Lower leg skin (tissue), 3 donors: ENCODE measurements at regions not wholly inside any gene's neighbourhood (a gene's known extent, or its start where the extent isn't known, plus 50 kb on each side); places are given as distances from the start of the nearest gene placed in this dataset.

ENCODE experiments used
- POLR2A ChIP-seq, 2 donors: fragments of 450-650 bp; IDR thresholded peaks; one replicate each; pipeline ENCODE4 v1.6.1; 2016 to 2017; ENCODE audit warnings: antibody characterized with exemption in 2 of 2, mild to moderate bottlenecking in 1 of 2, moderate library complexity in 1 of 2
- TF ChIP-seq, protein P1 (sequence below), 3 donors: fragments of 450-650 bp; IDR thresholded peaks; one replicate each; pipeline ENCODE4 v1.5.1; 2016; ENCODE audit warnings: antibody characterized with exemption in 3 of 3, mild to moderate bottlenecking in 3 of 3, moderate library complexity in 2 of 3

DNA sequence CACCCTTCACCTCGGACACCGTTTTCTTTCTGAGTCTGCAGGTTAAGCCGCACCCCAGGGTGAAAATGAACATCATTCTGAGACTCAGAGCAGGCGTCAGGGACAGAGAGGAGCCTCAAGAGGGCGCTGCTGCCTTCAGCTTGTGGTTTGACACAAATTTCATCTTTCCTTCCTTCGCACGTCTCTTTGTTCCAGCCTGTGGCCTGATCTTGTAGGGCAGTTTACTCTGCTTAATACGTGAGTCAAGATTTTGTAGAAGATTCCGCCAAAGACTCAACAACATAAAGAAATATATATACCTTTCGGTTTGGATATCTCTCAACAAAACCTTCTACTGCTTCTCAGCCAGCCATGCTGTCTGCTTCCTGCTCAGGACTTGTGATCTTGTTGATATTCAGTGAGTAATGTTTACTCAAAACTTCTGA is 329.3 kb upstream of the OR4E1 start:
- no peak for TF ChIP-seq POLR2A (IDR thresholded peaks at IDR 0.05)
- TF ChIP-seq, protein P1, sequence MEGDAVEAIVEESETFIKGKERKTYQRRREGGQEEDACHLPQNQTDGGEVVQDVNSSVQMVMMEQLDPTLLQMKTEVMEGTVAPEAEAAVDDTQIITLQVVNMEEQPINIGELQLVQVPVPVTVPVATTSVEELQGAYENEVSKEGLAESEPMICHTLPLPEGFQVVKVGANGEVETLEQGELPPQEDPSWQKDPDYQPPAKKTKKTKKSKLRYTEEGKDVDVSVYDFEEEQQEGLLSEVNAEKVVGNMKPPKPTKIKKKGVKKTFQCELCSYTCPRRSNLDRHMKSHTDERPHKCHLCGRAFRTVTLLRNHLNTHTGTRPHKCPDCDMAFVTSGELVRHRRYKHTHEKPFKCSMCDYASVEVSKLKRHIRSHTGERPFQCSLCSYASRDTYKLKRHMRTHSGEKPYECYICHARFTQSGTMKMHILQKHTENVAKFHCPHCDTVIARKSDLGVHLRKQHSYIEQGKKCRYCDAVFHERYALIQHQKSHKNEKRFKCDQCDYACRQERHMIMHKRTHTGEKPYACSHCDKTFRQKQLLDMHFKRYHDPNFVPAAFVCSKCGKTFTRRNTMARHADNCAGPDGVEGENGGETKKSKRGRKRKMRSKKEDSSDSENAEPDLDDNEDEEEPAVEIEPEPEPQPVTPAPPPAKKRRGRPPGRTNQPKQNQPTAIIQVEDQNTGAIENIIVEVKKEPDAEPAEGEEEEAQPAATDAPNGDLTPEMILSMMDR (IDR thresholded peaks at IDR 0.05): no peak
